Esophagus mucosa (tissue), 1 donor: ENCODE measurements at regions not wholly inside any gene's neighbourhood (a gene's known extent, or its start where the extent isn't known, plus 50 kb on each side); places are given as distances from the start of the nearest gene placed in this dataset.
A peak's percentile ranks its signal among the peaks of the same experiment; 100 is the strongest.

ENCODE experiments used
- ATAC-seq: fragments of 200-7000 bp; cut with Tn5 transposase; one replicate; pipeline ENCODE4 v1.9.1; 2020
- donor health status: DM: yes; HTN: yes; CAD: no.

- ATAC-seq: no peak
Measured at GRCh38 chr6:168154263-168154917, 75.4 kb upstream of the FRMD1 start.

- ATAC-seq: no peak
Measured at GRCh38 chr6:168153553-168153952, 74.5 kb upstream of the FRMD1 start.

DNA sequence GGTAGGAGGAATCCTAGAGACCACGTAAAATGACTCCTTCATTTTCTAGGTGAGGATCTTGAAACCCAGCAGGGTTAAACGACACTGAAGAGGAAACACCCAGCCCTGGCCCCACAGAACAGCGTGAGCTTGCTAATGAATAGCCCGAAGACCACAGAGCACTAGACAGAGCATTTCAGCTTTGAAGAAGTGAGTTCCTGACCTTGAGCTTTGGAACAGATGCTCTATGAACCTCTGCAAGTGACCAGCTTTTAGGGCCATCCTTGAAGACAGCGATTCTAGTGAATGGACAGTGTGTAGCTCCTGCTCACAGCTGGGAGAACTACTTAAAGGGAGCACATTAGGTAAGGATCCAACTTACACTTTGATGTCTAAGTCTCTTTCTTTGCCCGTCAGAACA, 74.0 kb upstream of the FRMD1 start:
- no peak for ATAC-seq

GRCh38 chr6:168152306-168152963, 73.4 kb upstream of the FRMD1 start:
- ATAC-seq: no peak

DNA sequence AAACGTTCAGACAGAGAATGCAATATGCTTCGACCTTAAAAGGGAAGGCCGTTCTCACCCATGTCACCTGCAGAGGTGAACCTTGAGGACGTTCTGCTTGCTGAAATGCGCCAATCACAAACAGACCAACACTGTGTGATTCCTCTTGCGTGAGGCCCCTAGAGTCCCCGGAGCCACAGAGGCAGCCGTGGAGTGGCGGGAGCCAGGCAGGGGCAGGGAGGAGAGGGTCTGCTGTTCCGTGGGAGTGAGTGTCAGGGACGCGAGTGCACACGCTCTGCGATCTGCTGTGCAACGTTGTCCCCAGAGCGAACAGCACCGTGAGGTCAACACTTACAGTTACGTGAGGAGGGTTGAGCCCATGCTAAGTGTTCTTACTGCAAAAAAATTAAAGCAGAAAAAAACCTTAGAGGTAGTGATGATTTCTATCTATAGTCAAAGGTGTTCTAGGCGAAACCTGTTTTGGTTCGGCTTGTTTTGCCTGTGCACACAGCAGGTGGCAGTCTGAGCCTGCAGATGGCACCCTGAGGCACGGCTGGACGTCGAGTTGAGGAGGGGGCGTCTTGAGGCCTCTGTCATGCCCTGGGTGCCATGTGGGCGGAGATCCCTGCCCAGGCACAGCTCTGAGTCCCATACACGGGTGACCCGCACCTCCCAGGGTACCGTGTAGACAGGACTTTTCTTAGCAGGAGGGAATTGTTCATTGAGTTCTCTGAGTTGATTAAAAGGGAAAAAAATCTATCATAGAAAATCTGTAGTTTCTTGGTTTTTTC, 71.7 kb upstream of the FRMD1 start:
- peak; percentile 22 for ATAC-seq

DNA sequence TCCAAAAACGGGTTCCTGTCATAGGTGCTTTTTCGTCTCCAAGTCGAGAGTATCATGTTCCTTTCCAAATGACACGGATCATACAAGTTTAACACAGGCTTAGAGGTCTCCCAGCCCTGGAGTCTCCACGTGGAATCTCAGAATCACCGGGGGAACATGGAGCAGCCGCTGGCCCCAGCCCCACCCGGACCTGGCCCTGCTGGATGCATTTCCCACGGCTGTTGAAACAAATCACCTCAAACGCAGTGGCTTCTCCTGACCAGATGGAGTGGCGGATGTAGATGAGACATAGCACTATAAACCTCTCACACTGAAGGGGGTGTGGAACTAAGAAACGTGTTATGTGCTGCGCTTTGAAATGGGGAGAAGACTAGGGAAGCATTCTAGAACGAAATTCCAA, 70.0 kb upstream of the FRMD1 start:
- ATAC-seq: no peak

DNA sequence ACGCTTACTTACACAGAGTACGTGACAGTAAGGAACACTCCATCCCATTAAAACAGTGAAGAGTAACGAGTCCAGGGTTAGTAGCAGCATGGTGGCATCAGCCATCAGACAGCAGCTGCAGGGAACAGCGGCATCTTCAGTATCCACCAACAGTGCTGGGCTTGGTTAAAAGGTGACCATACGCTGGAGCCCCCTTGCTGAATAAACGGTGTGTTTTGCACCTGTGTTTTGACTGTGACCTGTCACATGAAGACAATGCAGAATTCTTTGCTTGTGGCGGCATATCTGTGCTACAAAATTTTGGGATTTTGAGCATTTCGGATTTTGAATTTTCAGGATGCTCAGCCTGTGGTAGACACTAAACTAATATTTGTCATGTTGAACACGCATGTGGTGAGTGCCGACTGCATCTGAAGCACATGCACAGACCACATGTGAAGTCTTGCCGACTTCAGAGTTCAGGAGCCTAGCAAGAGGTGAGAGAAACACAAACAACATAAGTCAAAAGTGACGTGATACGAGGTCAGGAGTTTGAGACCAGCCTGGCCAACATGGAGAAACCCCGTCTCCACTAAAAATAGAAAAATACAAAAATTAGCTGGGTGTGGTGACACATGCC, 69.3 kb upstream of the FRMD1 start:
- no peak for ATAC-seq

- peak; percentile 23 for ATAC-seq
Measured at GRCh38 chr6:168147205-168147738, 68.3 kb upstream of the FRMD1 start.

DNA sequence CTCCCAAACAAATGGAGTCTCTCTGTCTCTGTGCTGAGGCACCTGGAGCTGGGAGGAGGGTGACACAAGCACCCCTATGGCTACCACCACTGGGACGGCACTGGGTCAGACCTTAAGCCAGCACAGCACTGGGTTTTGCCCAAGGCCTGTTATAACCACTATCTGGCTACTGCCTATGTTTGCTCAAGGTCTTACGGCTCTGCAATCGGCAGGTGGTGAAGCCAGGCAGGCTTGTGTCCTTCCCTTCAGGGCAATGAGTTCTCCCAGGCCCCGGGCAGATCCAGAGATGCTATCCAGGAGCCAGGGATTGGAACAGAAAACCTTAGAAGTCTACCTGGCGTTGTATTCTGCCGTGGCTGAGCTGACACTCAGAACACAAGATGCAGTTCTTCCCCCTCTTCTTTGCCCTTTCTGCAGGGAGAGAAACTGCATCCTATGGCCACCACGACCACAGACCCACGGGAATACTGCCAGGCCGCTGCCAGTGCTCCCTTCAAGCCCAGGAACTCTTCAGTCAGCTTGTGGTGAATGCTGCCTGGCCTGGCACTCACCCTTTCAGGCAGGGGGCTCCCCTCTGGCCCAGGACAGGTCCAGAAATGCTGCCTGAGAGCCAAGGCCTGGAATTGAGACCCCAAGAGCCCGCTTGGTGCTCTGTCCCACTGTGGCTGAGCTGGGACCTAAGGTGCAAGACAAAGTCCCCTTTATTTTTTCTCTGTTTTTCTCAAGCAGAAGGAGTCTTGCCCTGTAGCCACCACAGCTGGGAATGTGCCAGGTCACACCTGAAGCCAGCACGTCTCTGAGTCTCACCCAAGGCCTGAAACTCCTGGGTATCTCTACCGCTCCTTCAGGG, 67.0 kb upstream of the FRMD1 start:
- ATAC-seq: no peak

- ATAC-seq: no peak
Measured at GRCh38 chr6:168139121-168139520, 60.1 kb upstream of the FRMD1 start.

DNA sequence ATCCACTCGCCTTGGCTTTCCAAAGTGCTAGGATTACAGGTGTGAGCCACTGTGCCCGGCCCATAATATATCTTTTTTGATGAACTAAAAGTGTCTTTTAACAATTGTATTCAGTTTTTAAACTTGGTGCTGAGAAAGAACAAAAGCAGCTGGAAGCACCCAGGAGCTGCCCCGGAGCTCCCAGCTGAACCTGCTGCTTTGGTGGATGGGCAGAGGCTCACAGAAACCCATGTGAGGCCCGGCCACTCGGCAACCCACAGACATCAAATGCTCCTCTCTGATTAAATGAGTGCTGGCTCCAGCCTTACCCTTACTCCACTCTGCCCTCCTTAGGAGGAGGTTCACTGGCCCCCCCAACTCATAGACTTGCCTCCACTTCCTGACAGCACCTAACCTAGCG, 59.4 kb upstream of the FRMD1 start:
- no peak for ATAC-seq

DNA sequence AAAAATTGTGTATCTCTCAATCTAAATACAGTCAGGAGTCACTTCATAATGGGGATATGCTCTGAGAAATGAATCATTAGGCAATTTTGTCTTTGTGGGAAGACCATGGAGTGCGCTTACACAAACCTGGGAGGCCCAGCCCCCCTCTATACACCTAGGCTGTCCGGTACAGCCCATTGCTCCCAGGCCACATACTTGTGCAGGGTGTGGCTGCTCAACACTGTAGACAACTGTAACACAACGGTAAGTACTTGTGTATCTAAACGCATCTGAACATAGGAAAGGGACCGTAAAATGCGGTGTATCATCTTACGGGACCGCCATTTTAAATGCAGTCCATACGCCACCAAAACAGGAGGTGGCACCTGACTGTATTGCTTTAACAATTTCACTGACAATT, 58.0 kb upstream of the FRMD1 start:
- ATAC-seq: no peak

DNA sequence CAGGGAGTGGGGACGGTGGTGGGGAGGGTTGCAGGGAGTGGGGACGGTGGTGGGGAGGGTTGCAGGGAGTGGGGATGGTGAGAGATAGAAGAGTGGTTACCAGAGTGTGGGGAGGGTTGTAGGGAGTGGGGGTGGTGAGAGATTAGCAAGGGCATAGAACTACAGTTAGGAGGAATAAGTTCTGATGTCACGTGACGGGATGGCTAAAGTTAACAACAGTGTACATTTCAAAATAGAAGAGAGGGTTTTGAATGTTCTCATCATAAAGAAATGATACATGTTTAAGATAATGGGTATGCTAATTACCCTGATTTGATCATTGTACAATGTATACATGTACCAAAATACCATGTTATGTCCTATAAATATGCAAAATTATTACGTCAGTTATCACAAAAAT, 57.6 kb upstream of the FRMD1 start:
- no peak for ATAC-seq

DNA sequence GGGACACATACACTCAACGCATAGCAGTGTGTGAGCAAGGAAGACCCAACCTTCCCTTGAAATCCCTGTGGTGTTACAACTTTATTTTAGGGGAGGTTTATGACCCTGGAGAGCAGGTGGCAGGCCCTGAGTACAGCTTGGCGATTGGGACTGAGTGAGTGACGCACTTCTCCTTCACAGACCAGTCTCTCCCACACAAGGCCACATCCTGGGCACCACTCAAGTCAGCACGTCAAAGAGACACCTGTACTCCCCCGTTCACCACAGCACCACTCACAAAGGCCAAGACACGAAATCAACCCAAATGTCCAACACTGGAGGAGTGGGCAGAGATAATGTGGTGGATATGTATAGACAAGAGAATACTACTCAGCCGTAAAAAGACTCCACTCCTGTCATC, 57.0 kb upstream of the FRMD1 start:
- ATAC-seq: no peak

DNA sequence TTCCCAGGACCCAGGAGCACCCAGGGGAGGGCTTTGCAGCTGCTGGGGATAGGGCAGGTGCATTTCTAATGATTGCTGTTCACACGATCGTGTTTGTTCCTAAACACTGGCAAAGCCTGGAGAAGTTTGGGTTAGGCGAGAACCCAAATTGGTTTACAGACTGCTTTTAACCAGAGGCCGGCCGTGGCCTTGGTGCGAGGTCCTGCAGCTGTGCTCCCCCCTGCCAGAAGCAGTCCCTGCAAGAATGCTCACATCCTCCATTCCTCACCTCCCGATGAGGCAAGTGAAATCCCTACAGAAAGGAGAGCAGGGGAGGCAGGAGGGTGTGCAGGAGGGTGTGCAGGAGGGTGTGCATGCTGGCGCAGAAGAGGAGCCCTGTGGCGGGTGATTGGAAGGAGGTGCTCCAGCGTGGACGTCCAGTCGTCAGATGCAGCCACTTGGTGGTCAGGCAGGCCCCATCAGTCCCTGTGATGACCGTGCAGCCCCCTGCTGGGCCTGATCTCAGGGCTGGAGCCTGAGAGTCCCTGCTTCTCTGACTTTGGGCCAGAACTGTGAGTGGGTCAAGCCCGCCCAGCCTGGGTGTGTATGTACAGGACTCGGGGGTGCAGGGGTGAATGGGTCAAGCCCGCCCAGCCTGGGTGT, 55.7 kb upstream of the FRMD1 start:
- ATAC-seq: peak; percentile 5

DNA sequence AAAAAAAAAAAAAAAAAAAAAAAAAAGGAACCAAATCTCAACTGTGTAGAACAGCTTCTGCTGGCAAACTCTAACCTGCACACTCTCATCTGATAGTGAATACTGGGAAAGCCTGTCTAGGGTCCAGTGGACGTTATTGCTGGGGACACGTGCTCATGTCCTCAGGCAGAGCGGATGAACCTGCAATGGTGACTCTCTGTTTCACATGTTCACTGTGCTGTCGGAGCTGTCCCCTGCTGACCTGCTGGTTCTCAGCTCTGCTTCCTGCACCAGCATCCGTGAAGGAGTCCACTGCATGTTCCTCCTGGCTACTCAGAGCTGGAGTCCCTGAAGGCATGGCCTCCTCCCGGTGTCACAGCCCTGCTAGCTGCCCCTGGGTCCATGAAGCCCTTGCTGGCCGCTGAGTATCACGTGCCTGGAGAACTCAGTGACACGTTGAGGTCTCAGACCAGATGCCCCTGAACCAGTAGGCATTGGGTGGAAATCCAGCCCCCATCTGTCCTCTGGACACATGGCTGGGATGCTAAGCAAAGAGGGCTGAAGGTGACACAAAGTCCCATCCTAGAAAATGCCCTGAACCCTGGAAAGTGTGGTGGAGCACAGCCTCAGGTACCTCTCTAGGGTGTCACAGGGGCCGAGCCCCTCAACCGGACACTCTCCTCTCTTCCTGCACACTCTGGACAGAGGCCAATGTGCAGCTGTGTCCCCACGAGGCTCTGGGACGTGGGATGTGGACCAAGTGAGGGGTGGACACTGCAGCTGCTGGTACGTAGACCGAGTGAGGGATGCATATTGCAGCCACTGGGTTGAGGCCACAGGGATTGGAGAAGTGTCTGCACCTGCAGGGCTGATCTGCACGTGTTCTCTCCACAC, 54.9 kb upstream of the FRMD1 start:
- no peak for ATAC-seq

DNA sequence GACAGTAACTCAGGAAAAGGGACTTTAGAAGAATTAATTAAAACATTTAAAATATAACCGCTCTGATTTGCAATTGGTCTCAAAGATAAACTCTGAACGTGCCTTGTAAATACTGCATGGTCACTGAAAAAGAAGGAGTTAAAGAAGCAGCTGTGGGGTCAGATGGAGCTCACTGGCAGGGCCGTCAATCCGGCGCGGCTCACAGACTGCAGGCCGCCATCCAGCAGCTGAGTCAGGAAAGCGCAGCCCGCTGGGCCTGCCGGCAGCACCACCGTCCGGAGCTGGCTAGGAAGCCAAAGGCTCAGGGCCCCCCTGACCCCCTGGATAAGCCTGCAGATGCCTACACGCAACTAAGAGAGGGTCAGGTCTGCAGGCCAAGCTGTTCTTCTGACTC, 54.2 kb upstream of the FRMD1 start:
- no peak for ATAC-seq

- peak; percentile 60 for ATAC-seq
Measured at GRCh38 chr6:168132531-168133167, 53.6 kb upstream of the FRMD1 start.

- no peak for ATAC-seq
Measured at GRCh38 chr6:168131464-168132415, 52.7 kb upstream of the FRMD1 start.
